Endodermal cell (in vitro differentiated cells): ENCODE measurements at regions not wholly inside any gene's neighbourhood (a gene's known extent, or its start where the extent isn't known, plus 50 kb on each side); places are given as distances from the start of the nearest gene placed in this dataset.

Experiments used
- DNase-seq: peaks from one replicate; pipeline ENCODE4 v3.0.0-alpha.2; 2017
- H3K27ac ChIP-seq: 2 replicates; pipeline ENCODE4 v1.5.1; 2013; ENCODE audit warnings: mild to moderate bottlenecking, low read depth, low read length, moderate library complexity
- H3K27me3 ChIP-seq: 2 replicates; pipeline ENCODE4 v1.6.1; 2013; ENCODE audit warnings: mild to moderate bottlenecking, low read length, moderate library complexity; ENCODE audit not compliant: insufficient read depth, control insufficient read depth, poor library complexity, severe bottlenecking
- H3K36me3 ChIP-seq: 2 replicates; pipeline ENCODE4 v1.7.0; 2013; ENCODE audit warnings: mild to moderate bottlenecking, low read length, moderate library complexity; ENCODE audit not compliant: control insufficient read depth, insufficient read depth
- H3K4me1 ChIP-seq: one replicate; pipeline ENCODE4 v1.7.0; 2013; ENCODE audit warnings: low read length; ENCODE audit not compliant: control insufficient read depth, insufficient read depth
- H3K4me3 ChIP-seq: 2 replicates; pipeline ENCODE4 v1.5.1; 2013; ENCODE audit warnings: mild to moderate bottlenecking, low read length, moderate library complexity
- H3K9ac ChIP-seq: 2 replicates; pipeline ENCODE4 v1.6.1; 2013; ENCODE audit warnings: mild to moderate bottlenecking, low read length, moderate library complexity; ENCODE audit not compliant: poor library complexity, severe bottlenecking; ENCODE audit errors: extremely low read depth
- H3K9me3 ChIP-seq: 2 replicates; pipeline ENCODE4 v1.6.1; 2013; ENCODE audit warnings: mild to moderate bottlenecking, low read length, moderate library complexity; ENCODE audit not compliant: control insufficient read depth
- H3K27ac Mint-ChIP-seq: 2 replicates; pipeline ENCODE4 v1.8.0; 2020; ENCODE audit warnings: mixed read lengths
- H3K27me3 Mint-ChIP-seq: 2 replicates; pipeline ENCODE4 v1.8.0; 2021; ENCODE audit warnings: mild to moderate bottlenecking, mixed read lengths; ENCODE audit not compliant: insufficient read depth
- H3K36me3 Mint-ChIP-seq: 2 replicates; pipeline ENCODE4 v1.8.0; 2020; ENCODE audit warnings: low read depth, mixed read lengths
- H3K4me1 Mint-ChIP-seq: 2 replicates; pipeline ENCODE4 v1.8.0; 2020; ENCODE audit warnings: mixed read lengths
- H3K4me3 Mint-ChIP-seq: 2 replicates; pipeline ENCODE4 v1.8.0; 2020; ENCODE audit warnings: mild to moderate bottlenecking, moderate library complexity, mixed read lengths
- H3K9me3 Mint-ChIP-seq: 2 replicates; pipeline ENCODE4 v1.8.0; 2020; ENCODE audit warnings: mild to moderate bottlenecking, mixed read lengths
- CTCF ChIP-seq: fragments of 200-600 bp; sonication (generic); conservative IDR thresholded peaks from 2 replicates; pipeline ENCODE4 v1.5.0; 2021; ENCODE audit warnings: antibody characterized with exemption, mild to moderate bottlenecking
- WGBS, 2 experiments: methylation state at CpG; one replicate each; pipeline versions ENCODE4 v1.1.5 to v1.1.7; 2013; ENCODE audit warnings: missing lambda C conversion rate in 2 of 2, mixed read lengths in 1 of 2; ENCODE audit not compliant: insufficient coverage in 1 of 2, insufficient read length in 1 of 2; 5-methylcytosine and 5-hydroxymethylcytosine counted together

DNA sequence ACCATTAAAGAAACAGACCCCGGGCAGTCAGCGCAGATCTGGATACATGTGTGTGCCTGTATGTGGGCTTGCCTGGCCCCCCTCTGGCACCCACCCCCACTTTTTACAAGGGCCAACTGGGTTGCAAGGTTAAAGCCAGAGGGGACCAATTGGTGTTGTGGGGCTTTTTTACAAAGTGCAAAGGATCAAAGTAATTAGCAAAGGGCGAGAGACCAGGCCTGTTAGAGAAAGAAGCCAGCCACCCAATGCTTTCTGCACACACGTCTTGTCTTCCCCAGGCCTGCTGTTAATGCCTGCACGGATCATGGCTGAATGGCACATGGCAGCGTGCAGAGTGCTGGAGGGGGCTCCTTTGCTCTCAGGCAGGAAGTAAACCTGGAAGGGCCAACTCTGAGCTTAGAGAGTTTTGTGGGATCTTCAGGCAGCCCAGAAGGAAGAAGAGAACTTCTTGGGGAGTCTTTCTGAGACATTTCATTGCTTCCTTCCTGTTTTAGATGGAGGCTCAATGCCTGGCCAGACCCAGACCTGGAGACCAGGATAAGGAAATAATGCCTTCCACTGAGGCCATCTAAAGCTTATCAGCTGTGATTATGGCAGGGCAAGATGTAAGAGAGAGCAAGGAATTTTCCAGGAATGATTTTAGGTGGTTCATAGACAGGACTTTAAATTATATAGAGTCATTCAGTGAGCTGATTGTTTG is 523.4 kb upstream of the TBX3 start:
- H3K4me3 ChIP-seq: no peak overlapping the region
- Mint-ChIP-seq H3K4me1 (peaks cover 25% of the 10 kb centered on the region), H3K4me3 (no peak overlapping the region), H3K27ac (no peak overlapping the region), H3K9me3 (no peaks in the 10 kb centered on the region), H3K36me3 (no peaks in the 10 kb centered on the region), H3K27me3 (peaks cover 68% of the 10 kb centered on the region)
- peaks cover 4% of the 10 kb centered on the region for H3K9me3 ChIP-seq
- no peak overlapping the region for H3K27ac ChIP-seq
- no peak overlapping the region for H3K9ac ChIP-seq
- H3K4me1 ChIP-seq: peaks cover 6% of the 10 kb centered on the region
- no peaks in the 10 kb centered on the region for H3K36me3 ChIP-seq
- H3K27me3 ChIP-seq: peaks cover 35% of the 10 kb centered on the region
- WGBS, 2 experiments: 92 to 93% methylated on average over 4 to 6 of the region's 6 CpGs
- peak; percentile 51 for DNase-seq
- no peak for TF ChIP-seq CTCF

GRCh38 chr12:115206801-115207200 is 522.8 kb upstream of the TBX3 start:
- Mint-ChIP-seq H3K4me3 (no peak overlapping the region), H3K36me3 (no peaks in the 10 kb centered on the region), H3K27me3 (peaks cover 68% of the 10 kb centered on the region), H3K9me3 (no peaks in the 10 kb centered on the region), H3K4me1 (peaks cover 25% of the 10 kb centered on the region), H3K27ac (no peak overlapping the region)
- Histone ChIP-seq H3K27me3 (peaks cover 35% of the 10 kb centered on the region), H3K9me3 (no peaks in the 10 kb centered on the region), H3K27ac (no peak overlapping the region), H3K9ac (no peak overlapping the region), H3K4me1 (peaks cover 6% of the 10 kb centered on the region), H3K36me3 (no peaks in the 10 kb centered on the region), H3K4me3 (no peak overlapping the region)
- no peak for TF ChIP-seq CTCF
- peak; percentile 41 for DNase-seq
- WGBS, 2 experiments: 92 to 94% methylated on average over 4 to 5 of the region's 5 CpGs

DNA sequence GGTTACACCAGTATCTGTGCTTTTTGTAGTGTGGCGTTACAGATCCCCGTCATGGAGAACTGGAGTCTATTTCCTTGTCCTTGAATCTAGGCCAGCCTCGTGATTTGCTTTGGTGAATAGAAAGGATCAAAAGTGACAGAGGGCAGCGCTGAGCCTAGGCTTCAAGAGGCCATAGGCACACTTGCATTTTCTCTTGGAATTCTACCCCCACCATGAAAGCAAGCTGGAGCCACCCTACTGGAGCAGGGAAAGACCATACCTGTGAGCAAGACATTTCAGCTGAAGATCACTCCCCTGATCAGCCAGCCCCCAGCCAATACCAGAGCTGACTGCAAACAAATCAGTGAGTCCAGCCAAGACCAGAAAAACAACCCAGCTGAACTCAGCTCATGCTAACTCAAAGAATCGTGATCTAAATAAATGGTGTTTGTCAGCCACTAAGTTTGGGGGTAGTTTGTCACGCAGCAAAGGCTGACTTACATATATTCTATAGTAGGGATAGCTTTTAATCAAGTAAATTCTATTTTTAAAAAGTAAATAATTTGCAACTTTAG is 521.9 kb upstream of the TBX3 start:
- H3K36me3 ChIP-seq: no peaks in the 10 kb centered on the region
- peaks cover 59% of the 10 kb centered on the region for H3K27me3 Mint-ChIP-seq
- no peak for TF ChIP-seq CTCF
- H3K4me1 ChIP-seq: peaks cover 6% of the 10 kb centered on the region
- DNase-seq: no peak
- H3K9me3 ChIP-seq: no peaks in the 10 kb centered on the region
- H3K4me3 ChIP-seq: no peak overlapping the region
- no peaks in the 10 kb centered on the region for H3K9me3 Mint-ChIP-seq
- H3K27ac Mint-ChIP-seq: no peak overlapping the region
- no peak overlapping the region for H3K9ac ChIP-seq
- whole genome bisulfite sequencing, 2 experiments: 53 to 64% methylated on average over 3 to 5 of the region's 6 CpGs
- H3K27ac ChIP-seq: no peak overlapping the region
- H3K4me1 Mint-ChIP-seq: peaks cover 25% of the 10 kb centered on the region
- peaks cover 30% of the 10 kb centered on the region for H3K27me3 ChIP-seq
- H3K36me3 Mint-ChIP-seq: no peaks in the 10 kb centered on the region
- H3K4me3 Mint-ChIP-seq: no peak overlapping the region
